GM23338 (cell line): ENCODE measurements at regions not wholly inside any gene's neighbourhood (a gene's known extent, or its start where the extent isn't known, plus 50 kb on each side); places are given as distances from the start of the nearest gene placed in this dataset.

ENCODE experiments used
- CREB1 ChIP-seq: fragments of 250-450 bp; sonication (Bioruptor Pico); IDR thresholded peaks from 2 replicates; pipeline ENCODE4 v1.5.0; 2020; ENCODE audit warnings: low read depth, mild to moderate bottlenecking, moderate library complexity
- CTCF ChIP-seq, 2 experiments: fragments of 200-600 bp in 1 of 2; sonication (generic) in 1 of 2; conservative IDR thresholded peaks; 2 replicates each; pipeline versions ENCODE4 v1.5.1 to v1.6.1; 2016 to 2017; ENCODE audit warnings: antibody characterized with exemption in 2 of 2, low read depth in 2 of 2, mild to moderate bottlenecking in 2 of 2, moderate library complexity in 1 of 2
- EZH2 ChIP-seq: fragments of 200-600 bp; sonication (generic); IDR thresholded peaks from one replicate; pipeline ENCODE4 v1.8.0; 2017; ENCODE audit warnings: antibody characterized with exemption, mild to moderate bottlenecking, low read depth; ENCODE audit not compliant: unreplicated experiment
- JUNB ChIP-seq: IDR thresholded peaks from one replicate; pipeline ENCODE4 v1.6.1; 2016; ENCODE audit warnings: antibody characterized with exemption; ENCODE audit not compliant: unreplicated experiment
- NANOG ChIP-seq: IDR thresholded peaks from 2 replicates; pipeline ENCODE4 v1.6.1; 2016; ENCODE audit warnings: antibody characterized with exemption, borderline replicate concordance
- STAT1 ChIP-seq: IDR thresholded peaks from one replicate; pipeline ENCODE4 v1.6.1; 2016; ENCODE audit warnings: antibody characterized with exemption; ENCODE audit not compliant: unreplicated experiment
- ZNF114 ChIP-seq: fragments of 250-450 bp; sonication (Bioruptor Pico); IDR thresholded peaks from 2 replicates; pipeline ENCODE4 v1.5.0; 2020; ENCODE audit warnings: mild to moderate bottlenecking, moderate library complexity
- ZNF331 ChIP-seq: fragments of 250-450 bp; sonication (Bioruptor Pico); IDR thresholded peaks from 2 replicates; pipeline ENCODE4 v1.5.0; 2020; ENCODE audit warnings: low read depth, mild to moderate bottlenecking, moderate library complexity
- ZNF462 ChIP-seq: fragments of 250-450 bp; sonication (Bioruptor Pico); IDR thresholded peaks from 2 replicates; pipeline ENCODE4 v1.5.0; 2020; ENCODE audit warnings: mild to moderate bottlenecking, moderate library complexity

GRCh38 chr1:105004515-105004914, 1254.8 kb downstream of the AMY1C start (continued):
- TF ChIP-seq ZNF462 (CRISPR knock-in tag) = no peak
- TF ChIP-seq ZNF114 (CRISPR knock-in tag) = no peak
- no peak for TF ChIP-seq CTCF (conservative IDR thresholded peaks at IDR 0.05; ENCODE audit: low read depth in 2 of 2)
- no peak for TF ChIP-seq CREB1
- no peak for TF ChIP-seq STAT1
- no peak for TF ChIP-seq NANOG
- TF ChIP-seq ZNF331 (CRISPR knock-in tag) = no peak
- TF ChIP-seq JUNB = no peak
- TF ChIP-seq EZH2 = no peak
